ENCODE measurements at regions not wholly inside any gene's neighbourhood (a gene's known extent, or its start where the extent isn't known, plus 50 kb on each side); places are given as distances from the start of the nearest gene placed in this dataset.

DNA sequence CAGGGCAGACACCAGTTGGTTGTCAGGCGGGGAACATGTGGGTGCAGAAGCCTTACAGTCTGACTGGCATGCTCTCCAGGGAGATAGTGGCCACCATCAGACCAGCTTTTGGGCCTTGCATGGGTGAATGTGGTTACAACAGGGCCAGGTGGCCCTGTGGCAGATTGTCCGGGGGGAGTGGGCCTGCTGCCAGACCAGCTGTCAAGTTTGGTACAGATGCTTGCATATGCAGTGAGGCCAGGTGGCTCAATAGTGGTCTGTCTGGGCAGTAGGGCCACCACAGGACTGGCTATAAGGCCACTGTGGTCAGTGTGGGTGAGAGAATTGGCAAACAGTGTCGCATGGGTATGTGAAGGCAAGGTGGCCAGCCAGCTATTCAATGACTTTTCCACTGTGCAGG is 148.7 kb downstream of the FAM174A start:
- TF ChIP-seq, protein P1, sequence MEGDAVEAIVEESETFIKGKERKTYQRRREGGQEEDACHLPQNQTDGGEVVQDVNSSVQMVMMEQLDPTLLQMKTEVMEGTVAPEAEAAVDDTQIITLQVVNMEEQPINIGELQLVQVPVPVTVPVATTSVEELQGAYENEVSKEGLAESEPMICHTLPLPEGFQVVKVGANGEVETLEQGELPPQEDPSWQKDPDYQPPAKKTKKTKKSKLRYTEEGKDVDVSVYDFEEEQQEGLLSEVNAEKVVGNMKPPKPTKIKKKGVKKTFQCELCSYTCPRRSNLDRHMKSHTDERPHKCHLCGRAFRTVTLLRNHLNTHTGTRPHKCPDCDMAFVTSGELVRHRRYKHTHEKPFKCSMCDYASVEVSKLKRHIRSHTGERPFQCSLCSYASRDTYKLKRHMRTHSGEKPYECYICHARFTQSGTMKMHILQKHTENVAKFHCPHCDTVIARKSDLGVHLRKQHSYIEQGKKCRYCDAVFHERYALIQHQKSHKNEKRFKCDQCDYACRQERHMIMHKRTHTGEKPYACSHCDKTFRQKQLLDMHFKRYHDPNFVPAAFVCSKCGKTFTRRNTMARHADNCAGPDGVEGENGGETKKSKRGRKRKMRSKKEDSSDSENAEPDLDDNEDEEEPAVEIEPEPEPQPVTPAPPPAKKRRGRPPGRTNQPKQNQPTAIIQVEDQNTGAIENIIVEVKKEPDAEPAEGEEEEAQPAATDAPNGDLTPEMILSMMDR (IDR thresholded peaks at IDR 0.05; ENCODE audit: extremely low read depth in 1 of 2, insufficient read depth in 1 of 2, low read depth in 1 of 2, low read length in 2 of 2) = no peak
- no peak for TF ChIP-seq FOS (IDR thresholded peaks at IDR 0.05; ENCODE audit: borderline replicate concordance, insufficient read depth, low read length)
- no peak for TF ChIP-seq EZH2 (IDR thresholded peaks at IDR 0.05; ENCODE audit: borderline replicate concordance, low read depth, low read length, severe bottlenecking)
- no peak for TF ChIP-seq POLR2A (IDR thresholded peaks at IDR 0.05; ENCODE audit: low read depth, low read length)
- no peak for TF ChIP-seq MAX (IDR thresholded peaks at IDR 0.05; ENCODE audit: insufficient read depth, insufficient read length)
- no peak for TF ChIP-seq POLR2AphosphoS5 (IDR thresholded peaks at IDR 0.05; ENCODE audit: insufficient read depth, low read depth, low read length)

Data from endothelial cell of umbilical vein (primary cell).